ENCODE measurements at regions not wholly inside any gene's neighbourhood (a gene's known extent, or its start where the extent isn't known, plus 50 kb on each side); places are given as distances from the start of the nearest gene placed in this dataset.

DNA sequence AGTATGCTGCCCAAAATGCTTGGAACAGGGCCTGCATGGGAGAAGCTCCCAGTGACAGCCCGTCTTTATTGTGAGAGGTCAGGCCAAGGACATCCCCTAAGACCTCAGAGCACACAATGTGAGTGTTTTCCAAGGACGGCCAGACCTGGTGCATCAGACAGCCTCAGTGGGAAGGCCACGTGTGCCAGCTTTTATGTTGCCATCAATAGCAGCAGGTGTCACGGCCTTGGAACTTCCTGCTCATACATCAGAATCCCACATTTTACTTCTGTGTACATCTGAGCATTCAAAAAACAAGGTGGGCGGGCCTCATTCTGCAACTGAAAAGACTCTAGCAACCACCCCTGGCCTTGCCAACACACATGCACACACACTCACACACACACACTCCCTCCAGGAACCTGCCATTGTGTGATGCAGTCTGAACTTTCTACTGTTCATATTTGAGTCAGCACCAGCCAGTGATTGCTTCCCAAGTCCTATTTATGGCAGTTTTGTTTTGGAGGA lies 753.1 kb upstream of the TBX3 start:
- Mint-ChIP-seq H3K27me3 (ENCODE audit: unreplicated experiment) (no peaks in the 10 kb centered on the region), H3K27ac (ENCODE audit: unreplicated experiment) (no peak overlapping the region), H3K36me3 (ENCODE audit: insufficient read depth, unreplicated experiment) (no peaks in the 10 kb centered on the region), H3K4me3 (ENCODE audit: low read depth, unreplicated experiment) (no peak overlapping the region), H3K9me3 (ENCODE audit: low read depth, unreplicated experiment) (peaks cover 7% of the 10 kb centered on the region), H3K4me1 (ENCODE audit: low read depth, unreplicated experiment) (no peaks in the 10 kb centered on the region)
- BruUV-seq (replicated peaks): no TSS peak
- TF ChIP-seq, protein P1, sequence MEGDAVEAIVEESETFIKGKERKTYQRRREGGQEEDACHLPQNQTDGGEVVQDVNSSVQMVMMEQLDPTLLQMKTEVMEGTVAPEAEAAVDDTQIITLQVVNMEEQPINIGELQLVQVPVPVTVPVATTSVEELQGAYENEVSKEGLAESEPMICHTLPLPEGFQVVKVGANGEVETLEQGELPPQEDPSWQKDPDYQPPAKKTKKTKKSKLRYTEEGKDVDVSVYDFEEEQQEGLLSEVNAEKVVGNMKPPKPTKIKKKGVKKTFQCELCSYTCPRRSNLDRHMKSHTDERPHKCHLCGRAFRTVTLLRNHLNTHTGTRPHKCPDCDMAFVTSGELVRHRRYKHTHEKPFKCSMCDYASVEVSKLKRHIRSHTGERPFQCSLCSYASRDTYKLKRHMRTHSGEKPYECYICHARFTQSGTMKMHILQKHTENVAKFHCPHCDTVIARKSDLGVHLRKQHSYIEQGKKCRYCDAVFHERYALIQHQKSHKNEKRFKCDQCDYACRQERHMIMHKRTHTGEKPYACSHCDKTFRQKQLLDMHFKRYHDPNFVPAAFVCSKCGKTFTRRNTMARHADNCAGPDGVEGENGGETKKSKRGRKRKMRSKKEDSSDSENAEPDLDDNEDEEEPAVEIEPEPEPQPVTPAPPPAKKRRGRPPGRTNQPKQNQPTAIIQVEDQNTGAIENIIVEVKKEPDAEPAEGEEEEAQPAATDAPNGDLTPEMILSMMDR (IDR thresholded peaks at IDR 0.05; ENCODE audit: unreplicated experiment): no peak
- intact Hi-C loops (cut with micrococcal nuclease; ENCODE audit: unreplicated experiment): no loop called here
- CTCF ChIA-PET: no interaction called here
- no peak for DNase-seq

DNA sequence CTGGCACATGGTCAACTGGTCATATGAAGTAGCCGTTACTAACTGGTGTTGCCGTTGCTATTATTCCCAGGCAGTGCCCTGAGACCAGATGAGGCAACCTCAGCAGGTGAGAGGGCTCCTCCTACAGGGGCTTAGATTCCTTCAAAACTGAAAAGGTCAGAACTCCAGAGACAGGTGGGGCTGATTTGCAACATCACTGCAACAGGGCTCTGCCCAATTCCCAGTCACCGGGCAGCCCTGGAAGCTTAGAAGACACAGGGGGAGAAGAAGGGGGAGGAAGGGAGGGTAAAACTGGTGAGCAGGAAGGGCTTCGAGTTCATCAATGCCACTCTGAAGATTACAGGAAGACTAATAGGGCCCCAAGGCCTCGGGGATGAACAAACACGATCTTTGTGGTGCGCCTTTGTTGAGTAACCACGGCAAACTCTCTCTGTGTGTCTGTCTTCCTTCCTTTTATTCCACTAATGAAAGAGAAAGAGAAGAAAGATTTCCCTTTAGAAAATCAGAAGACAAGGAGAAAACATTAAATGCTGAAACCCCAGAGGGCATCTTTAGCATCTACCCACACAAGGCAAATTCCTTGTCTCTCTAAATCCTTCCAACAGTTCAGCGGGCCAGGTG lies 749.1 kb upstream of the TBX3 start:
- TF ChIP-seq, protein P1 (IDR thresholded peaks at IDR 0.05; ENCODE audit: unreplicated experiment): no peak
- no peak for DNase-seq
- no peak overlapping the region for H3K4me3 Mint-ChIP-seq (ENCODE audit: low read depth, unreplicated experiment)
- intact Hi-C loops (cut with micrococcal nuclease; ENCODE audit: unreplicated experiment): no loop called here
- H3K9me3 Mint-ChIP-seq (ENCODE audit: low read depth, unreplicated experiment): peaks cover 7% of the 10 kb centered on the region
- CTCF ChIA-PET: no interaction called here
- no peaks in the 10 kb centered on the region for H3K27me3 Mint-ChIP-seq (ENCODE audit: unreplicated experiment)
- H3K36me3 Mint-ChIP-seq (ENCODE audit: insufficient read depth, unreplicated experiment): no peaks in the 10 kb centered on the region
- BruUV-seq (replicated peaks): no TSS peak
- no peak overlapping the region for H3K27ac Mint-ChIP-seq (ENCODE audit: unreplicated experiment)
- no peaks in the 10 kb centered on the region for H3K4me1 Mint-ChIP-seq (ENCODE audit: low read depth, unreplicated experiment)

DNA sequence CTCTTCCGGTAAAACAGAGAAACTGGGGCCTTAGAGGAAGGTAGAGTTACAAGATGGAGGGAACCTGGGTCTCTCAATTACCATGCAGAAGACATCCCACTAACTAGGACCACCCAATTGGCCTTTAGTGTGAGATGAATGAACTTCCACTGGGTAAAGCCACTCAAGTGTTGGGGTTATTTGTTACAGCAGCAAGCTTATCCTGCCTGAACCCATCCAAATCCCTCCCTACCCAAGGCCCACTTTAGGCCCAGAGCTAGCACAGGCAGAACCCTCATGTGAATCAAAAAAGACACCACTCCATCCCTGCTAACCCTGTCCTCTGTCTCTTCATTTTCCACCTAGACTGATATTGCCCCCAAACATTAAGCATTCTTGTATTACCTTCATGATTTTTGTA lies 746.7 kb upstream of the TBX3 start:
- CTCF ChIA-PET: no interaction called here
- H3K27ac Mint-ChIP-seq (ENCODE audit: unreplicated experiment): no peak overlapping the region
- no peaks in the 10 kb centered on the region for H3K36me3 Mint-ChIP-seq (ENCODE audit: insufficient read depth, unreplicated experiment)
- H3K9me3 Mint-ChIP-seq (ENCODE audit: low read depth, unreplicated experiment): peaks cover 12% of the 10 kb centered on the region
- no peaks in the 10 kb centered on the region for H3K27me3 Mint-ChIP-seq (ENCODE audit: unreplicated experiment)
- no peak for DNase-seq
- TF ChIP-seq, protein P1 (IDR thresholded peaks at IDR 0.05; ENCODE audit: unreplicated experiment): no peak
- no peaks in the 10 kb centered on the region for H3K4me1 Mint-ChIP-seq (ENCODE audit: low read depth, unreplicated experiment)
- no peak overlapping the region for H3K4me3 Mint-ChIP-seq (ENCODE audit: low read depth, unreplicated experiment)
- intact Hi-C loops (cut with micrococcal nuclease; ENCODE audit: unreplicated experiment): no loop called here
- BruUV-seq (replicated peaks): no TSS peak

DNA sequence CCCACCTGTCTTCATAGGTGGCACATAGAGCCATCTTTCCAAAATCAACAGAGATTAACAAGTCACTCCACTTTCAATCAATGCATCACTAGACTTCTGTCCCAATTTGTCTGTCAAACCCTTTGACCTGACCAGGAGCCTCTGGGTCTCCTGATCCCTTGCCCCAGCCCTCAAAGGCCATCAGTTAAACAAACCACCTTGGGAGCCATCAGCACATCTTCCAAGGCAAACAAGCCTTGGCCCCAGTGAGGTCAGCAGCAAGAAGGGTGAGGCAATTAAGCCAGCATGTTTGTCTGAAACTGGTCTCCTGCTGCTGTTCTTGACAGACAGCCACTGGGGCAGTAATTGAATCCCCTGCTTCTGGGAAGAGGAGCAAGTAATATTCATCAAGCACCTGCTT lies 742.8 kb upstream of the TBX3 start:
- Mint-ChIP-seq H3K27me3 (ENCODE audit: unreplicated experiment) (no peaks in the 10 kb centered on the region), H3K4me3 (ENCODE audit: low read depth, unreplicated experiment) (no peak overlapping the region), H3K4me1 (ENCODE audit: low read depth, unreplicated experiment) (no peaks in the 10 kb centered on the region), H3K36me3 (ENCODE audit: insufficient read depth, unreplicated experiment) (no peaks in the 10 kb centered on the region), H3K27ac (ENCODE audit: unreplicated experiment) (no peak overlapping the region), H3K9me3 (ENCODE audit: low read depth, unreplicated experiment) (peaks cover 10% of the 10 kb centered on the region)
- BruUV-seq (replicated peaks): no TSS peak
- TF ChIP-seq, protein P1 (IDR thresholded peaks at IDR 0.05; ENCODE audit: unreplicated experiment): no peak
- CTCF ChIA-PET: no interaction called here
- no peak for DNase-seq
- intact Hi-C loops (cut with micrococcal nuclease; ENCODE audit: unreplicated experiment): no loop called here

Data from Calu3 (cell line).